ENCODE measurements at regions not wholly inside any gene's neighbourhood (a gene's known extent, or its start where the extent isn't known, plus 50 kb on each side); places are given as distances from the start of the nearest gene placed in this dataset.

DNA sequence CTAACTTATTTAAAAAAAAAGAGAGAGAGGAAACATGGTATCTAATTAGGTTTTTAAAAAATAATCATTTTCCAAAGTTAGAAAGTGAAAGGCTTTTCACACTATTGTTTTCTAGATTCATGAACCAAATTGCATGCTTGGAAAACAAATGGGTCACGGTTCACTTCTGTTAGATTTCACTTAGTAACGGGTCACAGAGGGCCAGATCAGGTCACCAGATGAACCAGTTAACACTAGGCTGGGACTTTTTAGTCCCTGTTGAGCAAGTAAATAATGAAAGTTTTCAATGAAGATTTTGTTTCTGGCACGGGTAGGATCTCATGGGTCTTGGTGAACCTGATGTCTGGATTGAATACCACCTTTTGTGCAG lies 207.2 kb upstream of the RFX3 start:
- Histone ChIP-seq H3K27ac (ENCODE audit: low read depth in 2 of 2, low read length in 1 of 2) (no peak overlapping the region), H3K4me1 (ENCODE audit: control insufficient read depth in 2 of 2, insufficient read depth in 2 of 2, low read length in 1 of 2) (no peaks in the 10 kb centered on the region), H3K9me3 (ENCODE audit: control insufficient read depth in 2 of 2, insufficient read depth in 1 of 2, low read depth in 1 of 2, low read length in 1 of 2) (no peaks in the 10 kb centered on the region), H3K27me3 (ENCODE audit: control insufficient read depth in 1 of 2, insufficient read depth in 2 of 2, low read length in 2 of 2) (no peaks in the 10 kb centered on the region), H3K36me3 (ENCODE audit: control insufficient read depth in 2 of 2, insufficient read depth in 2 of 2, low read length in 1 of 2) (no peaks in the 10 kb centered on the region), H3K4me3 (ENCODE audit: low read depth in 1 of 2, low read length in 2 of 2) (no peak overlapping the region)
- WGBS, 2 donors: 49 to 59% methylated on average over 3 of the region's 3 CpGs

DNA sequence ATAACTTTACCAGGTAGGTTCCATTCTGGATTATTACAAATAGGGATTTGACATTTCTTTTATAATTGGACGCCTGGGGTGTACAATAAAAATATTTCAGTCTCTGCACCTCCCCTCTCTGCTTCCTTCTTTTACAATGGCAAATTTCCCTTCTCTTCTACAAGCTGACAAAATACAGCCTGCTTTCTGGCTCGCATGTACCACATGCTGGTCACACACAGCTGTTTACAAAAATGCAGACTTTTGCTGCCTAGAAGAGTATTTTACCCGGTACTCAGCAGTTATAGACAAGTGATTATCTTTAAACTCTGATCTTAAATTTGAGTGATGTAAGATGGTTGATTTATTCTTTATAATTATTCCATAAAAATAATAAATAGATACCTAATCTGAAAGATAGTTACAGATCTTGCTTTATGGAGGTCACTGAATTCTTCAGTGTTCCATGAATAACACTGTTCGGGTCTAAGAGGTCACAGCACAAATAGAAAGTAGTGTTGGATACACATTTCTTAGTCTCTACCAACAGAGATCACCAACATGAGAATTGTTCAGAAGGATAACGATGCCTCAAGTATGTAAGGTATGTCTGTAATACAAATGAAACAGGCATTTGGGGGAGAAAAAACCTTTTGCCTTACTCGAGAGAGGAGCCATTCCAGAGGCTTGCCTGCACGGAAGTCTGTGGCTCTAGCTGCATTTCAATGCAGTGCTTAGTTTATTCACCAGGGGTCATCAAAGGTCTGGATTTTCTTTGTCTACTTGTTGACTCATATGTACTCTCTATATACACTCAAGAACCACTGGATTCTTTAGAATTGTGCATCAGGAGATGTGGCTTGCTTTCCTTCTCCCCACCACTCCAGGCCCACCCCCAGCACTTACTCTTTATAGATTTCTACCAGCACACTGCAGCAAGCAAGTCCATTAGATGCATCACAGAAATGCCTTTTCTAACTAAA lies 206.6 kb upstream of the RFX3 start:
- H3K9me3 ChIP-seq (ENCODE audit: control insufficient read depth in 2 of 2, insufficient read depth in 1 of 2, low read depth in 1 of 2, low read length in 1 of 2): no peaks in the 10 kb centered on the region
- no peak overlapping the region for H3K4me3 ChIP-seq (ENCODE audit: low read depth in 1 of 2, low read length in 2 of 2)
- no peaks in the 10 kb centered on the region for H3K27me3 ChIP-seq (ENCODE audit: control insufficient read depth in 1 of 2, insufficient read depth in 2 of 2, low read length in 2 of 2)
- H3K27ac ChIP-seq (ENCODE audit: low read depth in 2 of 2, low read length in 1 of 2): no peak overlapping the region
- no peaks in the 10 kb centered on the region for H3K4me1 ChIP-seq (ENCODE audit: control insufficient read depth in 2 of 2, insufficient read depth in 2 of 2, low read length in 1 of 2)
- H3K36me3 ChIP-seq (ENCODE audit: control insufficient read depth in 2 of 2, insufficient read depth in 2 of 2, low read length in 1 of 2): no peaks in the 10 kb centered on the region
- 38 to 41% methylated on average over 7 of the region's 7 CpGs for WGBS, 2 donors

DNA sequence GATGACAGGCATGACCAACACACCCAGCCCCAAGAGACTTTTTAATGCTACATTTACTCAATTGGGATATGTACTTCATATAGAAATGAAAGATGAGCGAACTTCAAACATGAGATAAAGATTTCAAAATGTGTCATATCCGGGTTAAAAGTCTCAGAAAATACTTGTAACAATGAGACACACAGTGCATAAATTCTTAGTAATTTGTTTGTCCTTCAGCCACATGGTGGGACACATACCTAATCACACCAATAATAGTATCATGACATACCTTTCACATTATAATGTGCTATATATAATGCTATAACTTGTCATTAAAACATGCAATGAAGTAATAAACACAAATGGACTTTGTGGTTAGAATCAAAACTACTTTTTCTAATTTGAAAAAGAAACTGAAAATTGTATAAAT lies 204.7 kb upstream of the RFX3 start:
- H3K4me1 ChIP-seq (ENCODE audit: control insufficient read depth in 2 of 2, insufficient read depth in 2 of 2, low read length in 1 of 2): no peaks in the 10 kb centered on the region
- no peaks in the 10 kb centered on the region for H3K36me3 ChIP-seq (ENCODE audit: control insufficient read depth in 2 of 2, insufficient read depth in 2 of 2, low read length in 1 of 2)
- no peak overlapping the region for H3K27ac ChIP-seq (ENCODE audit: low read depth in 2 of 2, low read length in 1 of 2)
- H3K9me3 ChIP-seq (ENCODE audit: control insufficient read depth in 2 of 2, insufficient read depth in 1 of 2, low read depth in 1 of 2, low read length in 1 of 2): no peaks in the 10 kb centered on the region
- WGBS, 2 donors: 77 to 78% methylated on average over 2 of the region's 2 CpGs
- H3K4me3 ChIP-seq (ENCODE audit: low read depth in 1 of 2, low read length in 2 of 2): no peak overlapping the region
- H3K27me3 ChIP-seq (ENCODE audit: control insufficient read depth in 1 of 2, insufficient read depth in 2 of 2, low read length in 2 of 2): no peaks in the 10 kb centered on the region

DNA sequence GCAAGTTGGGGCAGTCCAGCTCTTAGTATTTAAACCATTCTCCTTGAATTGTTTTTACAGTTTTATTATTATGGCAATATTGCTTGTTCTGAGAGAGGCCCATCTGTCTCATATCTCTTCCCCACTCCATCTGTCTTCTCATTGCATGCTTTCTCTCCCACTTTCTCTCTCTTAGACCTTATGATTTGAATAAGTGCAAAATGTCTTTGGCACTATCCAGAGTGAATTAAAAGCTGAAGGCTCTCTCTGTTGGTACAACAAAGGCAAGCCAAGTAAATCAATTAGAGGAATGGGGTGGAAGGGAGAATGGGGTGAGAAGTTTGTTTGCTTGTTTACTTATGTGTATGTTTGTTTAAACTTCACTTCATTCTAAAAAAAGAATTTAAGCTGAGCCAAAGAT lies 195.3 kb upstream of the RFX3 start:
- H3K9me3 ChIP-seq (ENCODE audit: control insufficient read depth in 2 of 2, insufficient read depth in 1 of 2, low read depth in 1 of 2, low read length in 1 of 2): no peaks in the 10 kb centered on the region
- no peak overlapping the region for H3K4me3 ChIP-seq (ENCODE audit: low read depth in 1 of 2, low read length in 2 of 2)
- H3K4me1 ChIP-seq (ENCODE audit: control insufficient read depth in 2 of 2, insufficient read depth in 2 of 2, low read length in 1 of 2): no peaks in the 10 kb centered on the region
- no peak overlapping the region for H3K27ac ChIP-seq (ENCODE audit: low read depth in 2 of 2, low read length in 1 of 2)
- H3K27me3 ChIP-seq (ENCODE audit: control insufficient read depth in 1 of 2, insufficient read depth in 2 of 2, low read length in 2 of 2): no peaks in the 10 kb centered on the region
- no peaks in the 10 kb centered on the region for H3K36me3 ChIP-seq (ENCODE audit: control insufficient read depth in 2 of 2, insufficient read depth in 2 of 2, low read length in 1 of 2)

DNA sequence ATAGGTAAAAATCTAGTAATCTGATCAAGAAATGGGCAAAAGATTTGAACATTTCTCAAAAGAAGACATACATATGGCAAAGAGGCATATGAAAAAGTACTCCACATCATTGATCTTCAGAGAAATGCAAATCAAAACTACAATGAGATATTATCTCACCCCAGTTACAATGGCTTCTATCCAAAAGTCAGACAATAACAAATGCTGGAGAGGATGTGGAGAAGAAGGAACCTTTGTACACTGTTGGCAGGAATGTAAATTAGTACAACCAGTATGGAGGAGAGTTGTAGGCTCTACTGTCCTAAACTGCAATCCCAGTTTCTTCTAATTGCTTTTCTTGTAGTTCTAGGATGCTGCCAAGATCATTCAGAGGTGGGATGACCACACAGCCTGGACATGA lies 193.5 kb upstream of the RFX3 start:
- H3K4me1 ChIP-seq (ENCODE audit: control insufficient read depth in 2 of 2, insufficient read depth in 2 of 2, low read length in 1 of 2): no peaks in the 10 kb centered on the region
- H3K4me3 ChIP-seq (ENCODE audit: low read depth in 1 of 2, low read length in 2 of 2): no peak overlapping the region
- no peak overlapping the region for H3K27ac ChIP-seq (ENCODE audit: low read depth in 2 of 2, low read length in 1 of 2)
- no peaks in the 10 kb centered on the region for H3K9me3 ChIP-seq (ENCODE audit: control insufficient read depth in 2 of 2, insufficient read depth in 1 of 2, low read depth in 1 of 2, low read length in 1 of 2)
- no peaks in the 10 kb centered on the region for H3K27me3 ChIP-seq (ENCODE audit: control insufficient read depth in 1 of 2, insufficient read depth in 2 of 2, low read length in 2 of 2)
- H3K36me3 ChIP-seq (ENCODE audit: control insufficient read depth in 2 of 2, insufficient read depth in 2 of 2, low read length in 1 of 2): no peaks in the 10 kb centered on the region

DNA sequence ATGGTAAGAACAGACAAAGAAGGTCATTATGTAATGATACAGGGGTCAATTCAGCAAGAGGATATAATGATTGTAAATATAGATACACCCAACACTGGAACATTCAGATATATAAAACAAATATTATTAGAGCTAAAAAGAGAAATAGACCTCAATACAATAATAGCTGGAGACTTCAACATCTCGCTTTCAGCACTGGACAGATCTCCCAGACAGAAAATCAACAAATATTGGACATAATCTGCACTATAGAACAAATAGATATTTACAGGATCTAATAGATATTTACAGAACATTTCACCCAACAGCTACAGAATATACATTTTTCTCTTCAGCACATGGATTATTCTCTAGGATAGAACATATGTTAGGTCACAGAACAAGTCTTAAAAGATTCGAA lies 190.6 kb upstream of the RFX3 start:
- Histone ChIP-seq H3K4me1 (ENCODE audit: control insufficient read depth in 2 of 2, insufficient read depth in 2 of 2, low read length in 1 of 2) (no peaks in the 10 kb centered on the region), H3K27ac (ENCODE audit: low read depth in 2 of 2, low read length in 1 of 2) (no peak overlapping the region), H3K9me3 (ENCODE audit: control insufficient read depth in 2 of 2, insufficient read depth in 1 of 2, low read depth in 1 of 2, low read length in 1 of 2) (no peaks in the 10 kb centered on the region), H3K36me3 (ENCODE audit: control insufficient read depth in 2 of 2, insufficient read depth in 2 of 2, low read length in 1 of 2) (no peaks in the 10 kb centered on the region), H3K4me3 (ENCODE audit: low read depth in 1 of 2, low read length in 2 of 2) (no peak overlapping the region), H3K27me3 (ENCODE audit: control insufficient read depth in 1 of 2, insufficient read depth in 2 of 2, low read length in 2 of 2) (no peaks in the 10 kb centered on the region)
- 73 to 84% methylated on average over 2 of the region's 2 CpGs for WGBS, 2 donors

DNA sequence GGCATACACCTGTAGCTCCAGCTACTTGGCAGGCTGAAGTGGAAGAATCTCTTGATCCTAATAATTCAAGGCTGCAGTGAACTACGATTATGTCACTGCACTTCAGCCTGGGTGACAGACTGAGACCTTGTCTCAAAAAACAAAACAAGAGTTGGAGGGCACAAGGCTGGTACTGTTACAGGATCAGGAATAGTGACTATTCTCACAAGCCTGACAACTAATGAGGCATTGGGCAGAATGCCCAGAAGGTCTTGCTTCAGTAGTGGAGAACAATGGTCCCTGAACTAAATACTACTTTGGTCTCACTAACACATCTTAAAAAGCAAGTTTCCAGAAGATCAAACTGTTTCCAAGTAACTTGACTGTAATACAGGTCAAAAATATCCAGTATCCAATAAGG lies 182.9 kb upstream of the RFX3 start:
- Histone ChIP-seq H3K36me3 (ENCODE audit: control insufficient read depth in 2 of 2, insufficient read depth in 2 of 2, low read length in 1 of 2) (no peaks in the 10 kb centered on the region), H3K4me3 (ENCODE audit: low read depth in 1 of 2, low read length in 2 of 2) (no peak overlapping the region), H3K27me3 (ENCODE audit: control insufficient read depth in 1 of 2, insufficient read depth in 2 of 2, low read length in 2 of 2) (no peaks in the 10 kb centered on the region), H3K9me3 (ENCODE audit: control insufficient read depth in 2 of 2, insufficient read depth in 1 of 2, low read depth in 1 of 2, low read length in 1 of 2) (no peaks in the 10 kb centered on the region), H3K27ac (ENCODE audit: low read depth in 2 of 2, low read length in 1 of 2) (no peak overlapping the region), H3K4me1 (ENCODE audit: control insufficient read depth in 2 of 2, insufficient read depth in 2 of 2, low read length in 1 of 2) (no peaks in the 10 kb centered on the region)
- WGBS, 2 donors: 35 to 44% methylated on average over 1 of the region's 1 CpG

DNA sequence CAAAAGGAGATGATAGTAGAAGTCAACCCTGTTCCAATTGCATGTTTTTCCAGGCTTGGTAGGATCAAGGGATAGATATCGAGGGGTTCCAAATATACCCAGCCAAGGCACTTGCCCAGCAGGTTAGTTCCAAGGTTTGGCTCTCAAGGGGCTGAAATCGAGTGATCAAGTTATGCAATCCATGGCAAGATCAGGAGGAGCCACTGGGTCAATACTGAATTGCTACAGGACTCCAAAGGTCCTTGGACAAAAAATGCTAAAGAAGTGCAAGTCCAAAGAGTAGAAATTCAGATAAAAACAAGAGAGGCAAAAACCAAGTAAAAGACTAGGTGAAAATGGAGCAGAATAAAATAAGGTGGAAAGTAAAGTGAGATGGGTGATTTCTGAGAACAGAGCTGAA lies 179.1 kb upstream of the RFX3 start:
- H3K4me3 ChIP-seq (ENCODE audit: low read depth in 1 of 2, low read length in 2 of 2): no peak overlapping the region
- WGBS, 2 donors: 62 to 79% methylated on average over 2 of the region's 2 CpGs
- no peaks in the 10 kb centered on the region for H3K27me3 ChIP-seq (ENCODE audit: control insufficient read depth in 1 of 2, insufficient read depth in 2 of 2, low read length in 2 of 2)
- H3K4me1 ChIP-seq (ENCODE audit: control insufficient read depth in 2 of 2, insufficient read depth in 2 of 2, low read length in 1 of 2): no peaks in the 10 kb centered on the region
- no peaks in the 10 kb centered on the region for H3K9me3 ChIP-seq (ENCODE audit: control insufficient read depth in 2 of 2, insufficient read depth in 1 of 2, low read depth in 1 of 2, low read length in 1 of 2)
- H3K36me3 ChIP-seq (ENCODE audit: control insufficient read depth in 2 of 2, insufficient read depth in 2 of 2, low read length in 1 of 2): no peaks in the 10 kb centered on the region
- H3K27ac ChIP-seq (ENCODE audit: low read depth in 2 of 2, low read length in 1 of 2): no peak overlapping the region

DNA sequence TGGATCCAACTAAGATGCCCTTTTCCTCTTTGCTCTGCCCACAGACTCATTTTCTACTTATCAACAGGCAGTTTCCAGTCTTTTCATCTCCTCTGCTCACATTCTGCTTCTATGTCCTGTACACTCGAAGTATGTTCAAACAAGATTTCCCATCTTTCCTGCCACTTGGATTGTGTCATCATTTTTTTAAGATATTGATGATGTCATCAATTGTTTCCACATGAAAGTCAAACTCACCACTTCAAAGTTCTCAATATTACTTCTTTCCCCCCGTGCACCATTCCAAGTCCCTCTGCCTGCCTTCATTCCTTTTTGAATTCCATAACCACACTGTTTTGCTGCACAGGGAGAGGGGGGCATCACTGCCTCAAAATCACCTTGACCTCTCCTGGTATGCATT lies 175.0 kb upstream of the RFX3 start:
- H3K4me3 ChIP-seq (ENCODE audit: low read depth in 1 of 2, low read length in 2 of 2): no peak overlapping the region
- H3K36me3 ChIP-seq (ENCODE audit: control insufficient read depth in 2 of 2, insufficient read depth in 2 of 2, low read length in 1 of 2): no peaks in the 10 kb centered on the region
- H3K27me3 ChIP-seq (ENCODE audit: control insufficient read depth in 1 of 2, insufficient read depth in 2 of 2, low read length in 2 of 2): no peaks in the 10 kb centered on the region
- WGBS, 2 donors: 69 to 90% methylated on average over 2 of the region's 2 CpGs
- no peaks in the 10 kb centered on the region for H3K4me1 ChIP-seq (ENCODE audit: control insufficient read depth in 2 of 2, insufficient read depth in 2 of 2, low read length in 1 of 2)
- H3K9me3 ChIP-seq (ENCODE audit: control insufficient read depth in 2 of 2, insufficient read depth in 1 of 2, low read depth in 1 of 2, low read length in 1 of 2): no peaks in the 10 kb centered on the region
- no peak overlapping the region for H3K27ac ChIP-seq (ENCODE audit: low read depth in 2 of 2, low read length in 1 of 2)

DNA sequence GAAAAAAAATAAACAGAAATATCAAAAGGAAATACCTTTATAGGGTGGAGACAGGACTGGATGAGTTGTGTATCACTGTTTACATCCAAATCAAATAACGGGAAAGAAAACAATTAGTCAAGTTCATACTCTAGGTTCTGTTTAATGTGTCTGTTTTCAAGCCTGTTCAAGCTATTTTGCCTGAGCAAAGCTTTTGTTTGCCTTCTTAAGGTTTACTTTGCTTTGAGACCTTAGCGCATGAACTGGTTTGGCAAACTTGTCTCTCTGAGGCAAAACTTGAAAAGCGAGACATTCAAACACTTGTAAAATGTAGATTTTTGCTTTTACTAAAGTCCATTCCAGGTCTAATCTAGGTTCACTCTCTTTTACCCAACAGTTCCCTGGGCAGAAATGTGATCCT lies 174.1 kb upstream of the RFX3 start:
- H3K27ac ChIP-seq (ENCODE audit: low read depth in 2 of 2, low read length in 1 of 2): no peak overlapping the region
- H3K4me3 ChIP-seq (ENCODE audit: low read depth in 1 of 2, low read length in 2 of 2): no peak overlapping the region
- H3K27me3 ChIP-seq (ENCODE audit: control insufficient read depth in 1 of 2, insufficient read depth in 2 of 2, low read length in 2 of 2): no peaks in the 10 kb centered on the region
- H3K9me3 ChIP-seq (ENCODE audit: control insufficient read depth in 2 of 2, insufficient read depth in 1 of 2, low read depth in 1 of 2, low read length in 1 of 2): no peaks in the 10 kb centered on the region
- H3K4me1 ChIP-seq (ENCODE audit: control insufficient read depth in 2 of 2, insufficient read depth in 2 of 2, low read length in 1 of 2): no peaks in the 10 kb centered on the region
- H3K36me3 ChIP-seq (ENCODE audit: control insufficient read depth in 2 of 2, insufficient read depth in 2 of 2, low read length in 1 of 2): no peaks in the 10 kb centered on the region
- 47 to 48% methylated on average over 3 of the region's 3 CpGs for WGBS, 2 donors
